ENCODE measurements at regions not wholly inside any gene's neighbourhood (a gene's known extent, or its start where the extent isn't known, plus 50 kb on each side); places are given as distances from the start of the nearest gene placed in this dataset.
A peak's percentile ranks its signal among the peaks of the same experiment; 100 is the strongest.

GRCh38 chr3:73791356-73791755, 166.6 kb upstream of the PDZRN3 start:
- Histone ChIP-seq H3K4me3 (no peak overlapping the region), H3K27me3 (replicated peaks; ENCODE audit: insufficient read depth) (no peaks in the 10 kb centered on the region), H3K4me1 (ENCODE audit: insufficient read depth) (peaks cover 18% of the 10 kb centered on the region), H4K20me1 (ENCODE audit: insufficient read depth) (no peaks in the 10 kb centered on the region), H3K9ac (no peak overlapping the region), H3K4me2 (ENCODE audit: unreplicated experiment) (no peak overlapping the region), H3K27ac (peak overlapping the region; percentile 21), H3F3A (ENCODE audit: insufficient read depth) (peaks cover 22% of the 10 kb centered on the region), H3K79me2 (ENCODE audit: insufficient read depth) (no peaks in the 10 kb centered on the region), H3K9me2 (ENCODE audit: insufficient read depth) (no peaks in the 10 kb centered on the region), H2AFZ (no peak overlapping the region), H3K9me3 (ENCODE audit: low read depth) (no peaks in the 10 kb centered on the region), H3K36me3 (ENCODE audit: low read depth) (no peaks in the 10 kb centered on the region)
- peak; percentile 56 for DNase-seq
- WGBS, 2 experiments (ENCODE audit: low coverage in 1 of 2, low lambda C conversion rate in 2 of 2, missing lambda C conversion rate in 2 of 2) = 67 to 69% methylated on average over 4 of the region's 4 CpGs
- in situ Hi-C loops (cut with MboI) = no loop called here
- TF ChIP-seq EZH2 (IDR thresholded peaks at IDR 0.05; ENCODE audit: insufficient read depth, poor library complexity, severe bottlenecking) = no peak
- TF ChIP-seq EZH2phosphoT487 (IDR thresholded peaks at IDR 0.05; ENCODE audit: insufficient read depth, low read depth) = no peak

GRCh38 chr3:73789825-73790444, 165.2 kb upstream of the PDZRN3 start:
- peaks cover 30% of the 10 kb centered on the region for H3K4me1 ChIP-seq (ENCODE audit: insufficient read depth)
- in situ Hi-C loops (cut with MboI) = no loop called here
- 93% methylated on average over 3 of the region's 3 CpGs for WGBS, 2 experiments (ENCODE audit: low coverage in 1 of 2, low lambda C conversion rate in 2 of 2, missing lambda C conversion rate in 2 of 2)

GRCh38 chr3:73787620-73788019, 162.9 kb upstream of the PDZRN3 start:
- H3K9me3 ChIP-seq (ENCODE audit: low read depth) = no peaks in the 10 kb centered on the region
- peaks cover 43% of the 10 kb centered on the region for H3K4me1 ChIP-seq (ENCODE audit: insufficient read depth)
- H3K9ac ChIP-seq = peak overlapping the region; percentile 50; the same call in 1 of the 2 replicates
- peak overlapping the region; percentile 84 for H3K27ac ChIP-seq
- H3K9me2 ChIP-seq (ENCODE audit: insufficient read depth) = no peaks in the 10 kb centered on the region
- peak overlapping the region; percentile 56 for H3K4me2 ChIP-seq (ENCODE audit: unreplicated experiment)
- no peaks in the 10 kb centered on the region for H3K27me3 ChIP-seq (replicated peaks; ENCODE audit: insufficient read depth)
- TF ChIP-seq EZH2 (IDR thresholded peaks at IDR 0.05; ENCODE audit: insufficient read depth, poor library complexity, severe bottlenecking) (no peak), EZH2phosphoT487 (IDR thresholded peaks at IDR 0.05; ENCODE audit: insufficient read depth, low read depth) (no peak)
- in situ Hi-C loops (cut with MboI) = no loop called here
- peaks cover 42% of the 10 kb centered on the region for H3F3A ChIP-seq (ENCODE audit: insufficient read depth)
- H4K20me1 ChIP-seq (ENCODE audit: insufficient read depth) = no peaks in the 10 kb centered on the region
- no peaks in the 10 kb centered on the region for H3K36me3 ChIP-seq (ENCODE audit: low read depth)
- DNase-seq = peak; percentile 63
- H3K4me3 ChIP-seq = no peak overlapping the region
- H2AFZ ChIP-seq = no peak overlapping the region
- no peaks in the 10 kb centered on the region for H3K79me2 ChIP-seq (ENCODE audit: insufficient read depth)

More at GRCh38 chr3:73789825-73790444, 165.2 kb upstream of the PDZRN3 start:
- no peaks in the 10 kb centered on the region for H3K36me3 ChIP-seq (ENCODE audit: low read depth)
- peaks cover 35% of the 10 kb centered on the region for H3F3A ChIP-seq (ENCODE audit: insufficient read depth)
- H4K20me1 ChIP-seq (ENCODE audit: insufficient read depth) = no peaks in the 10 kb centered on the region
- no peaks in the 10 kb centered on the region for H3K9me3 ChIP-seq (ENCODE audit: low read depth)
- no peak overlapping the region for H3K9ac ChIP-seq
- H2AFZ ChIP-seq = no peak overlapping the region
- no peak overlapping the region for H3K27ac ChIP-seq
- no peaks in the 10 kb centered on the region for H3K27me3 ChIP-seq (replicated peaks; ENCODE audit: insufficient read depth)
- no peaks in the 10 kb centered on the region for H3K79me2 ChIP-seq (ENCODE audit: insufficient read depth)
- TF ChIP-seq EZH2 (IDR thresholded peaks at IDR 0.05; ENCODE audit: insufficient read depth, poor library complexity, severe bottlenecking) (no peak), EZH2phosphoT487 (IDR thresholded peaks at IDR 0.05; ENCODE audit: insufficient read depth, low read depth) (no peak)
- H3K4me3 ChIP-seq = no peak overlapping the region
- H3K4me2 ChIP-seq (ENCODE audit: unreplicated experiment) = no peak overlapping the region
- DNase-seq = no peak
- H3K9me2 ChIP-seq (ENCODE audit: insufficient read depth) = no peaks in the 10 kb centered on the region

GRCh38 chr3:73786998-73787397, 162.3 kb upstream of the PDZRN3 start:
- H3K27me3 ChIP-seq (replicated peaks; ENCODE audit: insufficient read depth) = no peaks in the 10 kb centered on the region
- no peaks in the 10 kb centered on the region for H3K9me3 ChIP-seq (ENCODE audit: low read depth)
- no peaks in the 10 kb centered on the region for H3K79me2 ChIP-seq (ENCODE audit: insufficient read depth)
- H3K36me3 ChIP-seq (ENCODE audit: low read depth) = no peaks in the 10 kb centered on the region
- 0 to 3% methylated on average over 1 of the region's 1 CpG for WGBS, 2 experiments (ENCODE audit: low coverage in 1 of 2, low lambda C conversion rate in 2 of 2, missing lambda C conversion rate in 2 of 2)
- peak overlapping the region; percentile 84 for H3K27ac ChIP-seq
- in situ Hi-C loops (cut with MboI) = no loop called here
- no peaks in the 10 kb centered on the region for H4K20me1 ChIP-seq (ENCODE audit: insufficient read depth)
- peaks cover 42% of the 10 kb centered on the region for H3F3A ChIP-seq (ENCODE audit: insufficient read depth)
- peak overlapping the region; percentile 56 for H3K4me2 ChIP-seq (ENCODE audit: unreplicated experiment)
- peak overlapping the region; percentile 50 for H3K9ac ChIP-seq
- 0 out of 2 replicates have a peak overlapping the region, but pooled peaks have one; percentile 18 for H2AFZ ChIP-seq
- peak overlapping the region; percentile 39 for H3K4me3 ChIP-seq
- TF ChIP-seq EZH2phosphoT487 (IDR thresholded peaks at IDR 0.05; ENCODE audit: insufficient read depth, low read depth) (no peak), EZH2 (IDR thresholded peaks at IDR 0.05; ENCODE audit: insufficient read depth, poor library complexity, severe bottlenecking) (no peak)
- H3K4me1 ChIP-seq (ENCODE audit: insufficient read depth) = peaks cover 43% of the 10 kb centered on the region
- H3K9me2 ChIP-seq (ENCODE audit: insufficient read depth) = no peaks in the 10 kb centered on the region
- peak; percentile 68 for DNase-seq

Measured in GM23248 (cell line).